GM12878 (cell line): ENCODE measurements at regions not wholly inside any gene's neighbourhood (a gene's known extent, or its start where the extent isn't known, plus 50 kb on each side); places are given as distances from the start of the nearest gene placed in this dataset.
A peak's percentile ranks its signal among the peaks of the same experiment; 100 is the strongest.
"Not testable (repeated sequence)": the region's sequence is repeated elsewhere in the genome, so short reads cannot be mapped to it uniquely, and the experiment has no call there.

ENCODE experiments used
- ATAC-seq: fragments of 200-7000 bp; cut with Tn5 transposase; 3 replicates; pipeline ENCODE4 v1.9.1; 2020; ENCODE audit warnings: mild to moderate bottlenecking, moderate library complexity
- BruUV-seq: library from RNA; stranded (reverse); fragments of 400-500 nt; replicated peaks from 2 replicates; lab custom pipeline; 2021; lab: Mats Ljungman, UMichigan
- CTCF ChIA-PET: fragments of 300-600 bp; sonication (Branson Sonifier 250); formaldehyde crosslinking; extraction: SDS; loops from one replicate; lab custom pipeline; 2021; ENCODE audit warnings: inconsistent platforms; lab: Yijun Ruan, JAX
- POLR2A ChIA-PET: fragments of 350-600 bp; formaldehyde crosslinking; extraction: SDS; loops from one replicate; lab custom pipeline; 2021; ENCODE audit warnings: inconsistent platforms; lab: Charles Lee
- RAD21 ChIA-PET: fragments of 300-600 bp; sonication (Branson Sonifier 250); formaldehyde crosslinking; loops from one replicate; lab custom pipeline; 2023; ENCODE audit warnings: antibody characterized with exemption; ENCODE audit not compliant: unreplicated experiment; lab: Charles Lee
- SMC1A ChIA-PET: fragments of 300-600 bp; sonication (Branson Sonifier 250); formaldehyde crosslinking; loops from one replicate; lab custom pipeline; 2023; ENCODE audit not compliant: unreplicated experiment, uncharacterized antibody; lab: Charles Lee
- DNase-seq: peaks from one replicate; pipeline ENCODE4 v3.0.0-alpha.2; 2011; ENCODE audit warnings: low read depth, low spot score
- FAIRE-seq: peaks from 3 replicates; lab custom pipeline; 2011; peaks lifted over from hg19 to GRCh38; lab: Jason Lieb, UNC
- H2AFZ ChIP-seq: 2 replicates; pipeline ENCODE4 v1.6.0; 2011; ENCODE audit warnings: low read depth, low read length, control low read depth; ENCODE audit not compliant: control insufficient read depth
- H3K27ac ChIP-seq: 2 replicates; pipeline ENCODE4 v1.5.1; 2011; ENCODE audit warnings: control low read depth; ENCODE audit not compliant: control insufficient read depth, insufficient read depth
- H3K27me3 ChIP-seq, 2 experiments: replicated peaks in 1 of 2; 2 replicates each; pipeline versions ENCODE4 v1.6.0 to v1.6.1; 2011; ENCODE audit warnings: low read length in 1 of 2; ENCODE audit not compliant: control insufficient read depth in 2 of 2, insufficient read depth in 2 of 2
- H3K36me3 ChIP-seq, 2 experiments: 2 replicates each; pipeline ENCODE4 v1.5.1; 2011; ENCODE audit warnings: low read length in 1 of 2; ENCODE audit not compliant: control insufficient read depth in 2 of 2, insufficient read depth in 2 of 2
- H3K4me1 ChIP-seq: 2 replicates; pipeline ENCODE4 v1.6.1; 2011; ENCODE audit warnings: mild to moderate bottlenecking, low read length, moderate library complexity, mixed read lengths; ENCODE audit not compliant: control insufficient read depth, insufficient read depth
- H3K4me2 ChIP-seq: 2 replicates; pipeline ENCODE4 v1.6.0; 2011; ENCODE audit warnings: control low read depth; ENCODE audit not compliant: control insufficient read depth, insufficient read depth
- H3K4me3 ChIP-seq: fragments of 200-600 bp; sonication (generic); 2 replicates; pipeline ENCODE4 v1.5.1; 2016
- H3K79me2 ChIP-seq: 2 replicates; pipeline ENCODE4 v1.6.0; 2011; ENCODE audit warnings: low read length; ENCODE audit not compliant: control insufficient read depth, insufficient read depth
- H3K9ac ChIP-seq: 2 replicates; pipeline ENCODE4 v1.8.0; 2011; ENCODE audit warnings: low read length, control low read depth, mixed read lengths; ENCODE audit not compliant: control insufficient read depth, insufficient read depth
- H3K9me3 ChIP-seq: replicated peaks from 3 replicates; pipeline ENCODE4 v1.5.1; 2011; ENCODE audit warnings: mild to moderate bottlenecking, low read length; ENCODE audit not compliant: control insufficient read depth, insufficient read depth
- H4K20me1 ChIP-seq: 2 replicates; pipeline ENCODE4 v1.6.0; 2011; ENCODE audit not compliant: control insufficient read depth, insufficient read depth
- RAD21 ChIP-seq: IDR thresholded peaks from 2 replicates; pipeline ENCODE4 v1.6.1; 2011; ENCODE audit warnings: mild to moderate bottlenecking, low read depth, low read length, moderate library complexity; ENCODE audit not compliant: insufficient read depth
- SMC3 ChIP-seq: IDR thresholded peaks from 2 replicates; pipeline ENCODE4 v1.6.1; 2011; ENCODE audit warnings: low read length, improper control_type of control experiment, borderline replicate concordance
- YY1 ChIP-seq: IDR thresholded peaks from 2 replicates; pipeline ENCODE4 v1.6.1; 2011; ENCODE audit warnings: low read depth, mild to moderate bottlenecking, low read length
- WGBS: methylation state at CpG from one replicate; pipeline ENCODE4 v1.1.6; 2016; ENCODE audit warnings: low lambda C conversion rate; ENCODE audit not compliant: insufficient replicate concordance, insufficient coverage; ENCODE audit errors: missing lambda C conversion rate; 5-methylcytosine and 5-hydroxymethylcytosine counted together
- in situ Hi-C: fragments of 300-500 bp; cut with MboI; formaldehyde crosslinking; loops from 9 replicates; pipeline ENCODE4 v1.14.3; 2018; ENCODE audit warnings: mixed read lengths
- intact Hi-C: fragments of 100-400 bp; cut with micrococcal nuclease; formaldehyde crosslinking; loops from one replicate; pipeline ENCODE4 v1.14.2; 2022; ENCODE audit not compliant: unreplicated experiment
- TF ChIP-seq, protein P1 (sequence below), 3 experiments: IDR thresholded peaks in 2 of 3; conservative IDR thresholded peaks in 1 of 3; 2 replicates each; pipeline ENCODE4 v1.5.1; 2011; ENCODE audit warnings: low read depth in 3 of 3, low read length in 3 of 3, mild to moderate bottlenecking in 3 of 3, control low read depth in 2 of 3, moderate library complexity in 2 of 3, inconsistent platforms in 1 of 3, mixed read lengths in 1 of 3; ENCODE audit not compliant: control insufficient read depth in 2 of 3, insufficient read depth in 1 of 3; ENCODE audit errors: extremely low read depth in 1 of 3

DNA sequence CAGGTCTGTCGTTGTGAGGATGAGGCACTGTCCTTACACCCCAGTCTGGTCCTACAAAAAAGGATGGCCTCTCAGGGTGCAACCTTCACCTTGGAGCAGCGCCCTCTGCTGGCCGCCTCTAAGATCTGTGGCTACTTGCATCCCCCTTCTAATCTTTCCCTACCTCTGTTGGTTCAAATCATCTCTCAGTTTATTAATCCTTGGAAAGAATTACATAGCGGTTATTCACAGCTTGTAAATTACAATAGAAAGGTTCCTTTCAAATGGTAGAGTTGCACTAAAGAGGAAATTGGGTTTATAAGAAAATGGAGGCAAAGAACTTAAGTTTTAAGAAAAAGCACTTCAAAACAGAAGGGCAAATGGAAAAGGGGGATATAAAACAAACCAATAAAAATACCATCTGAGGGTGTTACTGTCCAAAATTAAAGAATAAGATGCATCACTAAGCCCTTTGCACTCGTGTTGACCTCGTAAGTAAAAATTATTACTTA, 102.0 kb upstream of the PLEKHM1 start:
- in situ Hi-C loops: loop anchor here (25.0 kb wide), 2 partner anchors 545 to 670 kb away; no protein-coding TSS in a partner anchor

More for the DNA sequence above, 102.0 kb upstream of the PLEKHM1 start:
- FAIRE-seq (peak; percentile 93), ATAC-seq (peak; percentile 99)
- H3K9me3 ChIP-seq, H3K9ac ChIP-seq, H3K36me3 ChIP-seq, H4K20me1 ChIP-seq, H3K4me3 ChIP-seq, H3K79me2 ChIP-seq, H3K27me3 ChIP-seq, H3K27ac ChIP-seq, H3K4me1 ChIP-seq, RAD21 ChIA-PET, H3K4me2 ChIP-seq, BruUV-seq, DNase-seq, H2AFZ ChIP-seq: not testable (repeated sequence)
- POLR2A ChIA-PET: interaction anchor here (0.6 kb wide), 1 partner anchor 201 kb away, joined by 4 read pairs; no protein-coding TSS in a partner anchor
- 2% methylated on average over 6 of the region's 6 CpGs for WGBS
- intact Hi-C loops: loop anchor here (2.0 kb wide), 1 partner anchor 164 kb away; no protein-coding TSS in a partner anchor
- CTCF ChIA-PET: interaction anchor here (1.3 to 1.5 kb wide), 2 partner anchors 166 to 179 kb away, joined by 3 to 5 read pairs; no protein-coding TSS in a partner anchor
- TF ChIP-seq RAD21: peak; percentile 67
- TF ChIP-seq SMC3: peak; percentile 69
- peak; percentile 68 for TF ChIP-seq YY1
- TF ChIP-seq, protein P1, sequence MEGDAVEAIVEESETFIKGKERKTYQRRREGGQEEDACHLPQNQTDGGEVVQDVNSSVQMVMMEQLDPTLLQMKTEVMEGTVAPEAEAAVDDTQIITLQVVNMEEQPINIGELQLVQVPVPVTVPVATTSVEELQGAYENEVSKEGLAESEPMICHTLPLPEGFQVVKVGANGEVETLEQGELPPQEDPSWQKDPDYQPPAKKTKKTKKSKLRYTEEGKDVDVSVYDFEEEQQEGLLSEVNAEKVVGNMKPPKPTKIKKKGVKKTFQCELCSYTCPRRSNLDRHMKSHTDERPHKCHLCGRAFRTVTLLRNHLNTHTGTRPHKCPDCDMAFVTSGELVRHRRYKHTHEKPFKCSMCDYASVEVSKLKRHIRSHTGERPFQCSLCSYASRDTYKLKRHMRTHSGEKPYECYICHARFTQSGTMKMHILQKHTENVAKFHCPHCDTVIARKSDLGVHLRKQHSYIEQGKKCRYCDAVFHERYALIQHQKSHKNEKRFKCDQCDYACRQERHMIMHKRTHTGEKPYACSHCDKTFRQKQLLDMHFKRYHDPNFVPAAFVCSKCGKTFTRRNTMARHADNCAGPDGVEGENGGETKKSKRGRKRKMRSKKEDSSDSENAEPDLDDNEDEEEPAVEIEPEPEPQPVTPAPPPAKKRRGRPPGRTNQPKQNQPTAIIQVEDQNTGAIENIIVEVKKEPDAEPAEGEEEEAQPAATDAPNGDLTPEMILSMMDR (IDR thresholded peaks at IDR 0.05 in 2 of 3, conservative IDR thresholded peaks at IDR 0.05 in 1 of 3; ENCODE audit: control insufficient read depth in 2 of 3, extremely low read depth in 1 of 3, insufficient read depth in 1 of 3, low read depth in 3 of 3, low read length in 3 of 3): peak; percentile 62 to 72 (median 65)
- SMC1A ChIA-PET: interaction anchor here (1.5 kb wide), 2 partner anchors 164 to 195 kb away, joined by 3 read pairs; no protein-coding TSS in a partner anchor
